ENCODE measurements at regions not wholly inside any gene's neighbourhood (a gene's known extent, or its start where the extent isn't known, plus 50 kb on each side); places are given as distances from the start of the nearest gene placed in this dataset.

- no peak for DNase-seq
Observed at GRCh38 chr4:58935332-58935731, 1825.1 kb upstream of the IGFBP7 start.

GRCh38 chr4:58936436-58936835 lies 1826.3 kb upstream of the IGFBP7 start:
- DNase-seq: no peak

- no peak for DNase-seq
Observed at GRCh38 chr4:58940167-58940566, 1830.0 kb upstream of the IGFBP7 start.

GRCh38 chr4:58941286-58941685 lies 1831.1 kb upstream of the IGFBP7 start:
- DNase-seq: no peak

- DNase-seq: no peak
Observed at GRCh38 chr4:58953575-58953974, 1843.4 kb upstream of the IGFBP7 start.

GRCh38 chr4:58957711-58958110 lies 1847.5 kb upstream of the IGFBP7 start:
- no peak for DNase-seq

GRCh38 chr4:58961283-58961682 lies 1851.1 kb upstream of the IGFBP7 start:
- DNase-seq: no peak

- DNase-seq: no peak
Observed at GRCh38 chr4:58961925-58962324, 1851.7 kb upstream of the IGFBP7 start.

- no peak for DNase-seq
Observed at GRCh38 chr4:58962424-58962823, 1852.2 kb upstream of the IGFBP7 start.

- DNase-seq: no peak
Observed at GRCh38 chr4:58981828-58982227, 1871.6 kb upstream of the IGFBP7 start.

- DNase-seq: no peak
Observed at GRCh38 chr4:58983887-58984286, 1873.7 kb upstream of the IGFBP7 start.

- no peak for DNase-seq
Observed at GRCh38 chr4:59002148-59002547, 1892.0 kb upstream of the IGFBP7 start.

GRCh38 chr4:59024257-59024656 lies 1914.1 kb upstream of the IGFBP7 start:
- no peak for DNase-seq

- DNase-seq: no peak
Observed at GRCh38 chr4:59037812-59038211, 1927.6 kb upstream of the IGFBP7 start.

GRCh38 chr4:59039046-59039445 lies 1928.9 kb upstream of the IGFBP7 start:
- no peak for DNase-seq

GRCh38 chr4:59044286-59044900 lies 1934.2 kb upstream of the IGFBP7 start:
- DNase-seq: no peak

- DNase-seq: no peak
Observed at GRCh38 chr4:59054086-59054485, 1943.9 kb upstream of the IGFBP7 start.

- DNase-seq: no peak
Observed at GRCh38 chr4:59057804-59058203, 1947.6 kb upstream of the IGFBP7 start.

- DNase-seq: no peak
Observed at GRCh38 chr4:59058543-59058942, 1948.4 kb upstream of the IGFBP7 start.

GRCh38 chr4:59060002-59060846 lies 1950.0 kb upstream of the IGFBP7 start:
- no peak for DNase-seq

- no peak for DNase-seq
Observed at GRCh38 chr4:59060895-59061294, 1950.7 kb upstream of the IGFBP7 start.

- no peak for DNase-seq
Observed at GRCh38 chr4:59063015-59063720, 1953.0 kb upstream of the IGFBP7 start.

GRCh38 chr4:59068722-59069418 lies 1958.7 kb upstream of the IGFBP7 start:
- no peak for DNase-seq
